HEK293T (cell line): ENCODE measurements at regions not wholly inside any gene's neighbourhood (a gene's known extent, or its start where the extent isn't known, plus 50 kb on each side); places are given as distances from the start of the nearest gene placed in this dataset.

ENCODE experiments used
- CTCF ChIA-PET: fragments of 350-600 bp; formaldehyde crosslinking; extraction: SDS; loops from one replicate; lab custom pipeline; 2021; ENCODE audit warnings: antibody characterized with exemption, inconsistent platforms; lab: Yijun Ruan, JAX
- POLR2A ChIA-PET: fragments of 350-600 bp; formaldehyde crosslinking; extraction: SDS; loops from one replicate; lab custom pipeline; 2020; ENCODE audit warnings: antibody characterized with exemption, inconsistent platforms; lab: Yijun Ruan, JAX
- DNase-seq: peaks from one replicate; pipeline ENCODE4 v3.0.0; 2012; ENCODE audit warnings: mixed read lengths; ENCODE audit errors: extremely low spot score
- ARNT ChIP-seq: fragments of 450-650 bp; IDR thresholded peaks from 2 replicates; pipeline ENCODE4 v1.6.1; 2017; ENCODE audit warnings: mild to moderate bottlenecking
- BHLHE40 ChIP-seq: fragments of 450-650 bp; IDR thresholded peaks from 2 replicates; pipeline ENCODE4 v1.6.1; 2016; ENCODE audit warnings: mild to moderate bottlenecking, moderate library complexity, borderline replicate concordance
- CTBP1 ChIP-seq: fragments of 450-650 bp; IDR thresholded peaks from 2 replicates; pipeline ENCODE4 v1.6.1; 2016; ENCODE audit warnings: borderline replicate concordance
- ELF4 ChIP-seq: fragments of 450-650 bp; IDR thresholded peaks from 2 replicates; pipeline ENCODE4 v1.6.1; 2017; ENCODE audit warnings: antibody characterized with exemption
- FOXA1 ChIP-seq: fragments of 450-650 bp; IDR thresholded peaks from 2 replicates; pipeline ENCODE4 v1.6.1; 2016; ENCODE audit warnings: mild to moderate bottlenecking
- FOXK2 ChIP-seq: fragments of 450-650 bp; IDR thresholded peaks from 2 replicates; pipeline ENCODE4 v1.6.1; 2016; ENCODE audit warnings: mild to moderate bottlenecking
- FOXM1 ChIP-seq: fragments of 450-650 bp; IDR thresholded peaks from 2 replicates; pipeline ENCODE4 v1.6.1; 2017; ENCODE audit warnings: mild to moderate bottlenecking, borderline replicate concordance
- HDGF ChIP-seq: fragments of 450-650 bp; IDR thresholded peaks from 2 replicates; pipeline ENCODE4 v1.6.1; 2017; ENCODE audit warnings: antibody characterized with exemption, borderline replicate concordance
- L3MBTL2 ChIP-seq: fragments of 450-650 bp; conservative IDR thresholded peaks from 2 replicates; pipeline ENCODE4 v1.6.1; 2016; ENCODE audit warnings: mild to moderate bottlenecking
- LEF1 ChIP-seq: fragments of 450-650 bp; IDR thresholded peaks from 2 replicates; pipeline ENCODE4 v1.6.1; 2017; ENCODE audit warnings: mild to moderate bottlenecking, borderline replicate concordance
- NFRKB ChIP-seq: fragments of 450-650 bp; IDR thresholded peaks from 2 replicates; pipeline ENCODE4 v1.6.1; 2016; ENCODE audit warnings: mild to moderate bottlenecking, moderate library complexity
- PKNOX1 ChIP-seq: fragments of 450-650 bp; IDR thresholded peaks from 2 replicates; pipeline ENCODE4 v1.6.1; 2016
- SP1 ChIP-seq: fragments of 450-650 bp; IDR thresholded peaks from 2 replicates; pipeline ENCODE4 v1.6.1; 2017
- SUZ12 ChIP-seq: fragments of 450-650 bp; IDR thresholded peaks from 2 replicates; pipeline ENCODE4 v1.6.1; 2016; ENCODE audit warnings: mild to moderate bottlenecking
- TARDBP ChIP-seq: fragments of 450-650 bp; IDR thresholded peaks from 2 replicates; pipeline ENCODE4 v1.6.1; 2016
- ZNF384 ChIP-seq: fragments of 450-650 bp; IDR thresholded peaks from 2 replicates; pipeline ENCODE4 v1.6.1; 2016

GRCh38 chr2:186431306-186431705, 54.8 kb upstream of the ZC3H15 start:
- CTCF ChIA-PET = no interaction called here
- TF ChIP-seq L3MBTL2 = no peak
- no peak for TF ChIP-seq ZNF384
- TF ChIP-seq CTBP1 = no peak
- TF ChIP-seq FOXM1 = no peak
- TF ChIP-seq FOXA1 = no peak
- no peak for TF ChIP-seq SP1
- TF ChIP-seq LEF1 = no peak
- TF ChIP-seq PKNOX1 = no peak
- TF ChIP-seq ELF4 = no peak
- no peak for TF ChIP-seq HDGF
- TF ChIP-seq TARDBP = no peak
- TF ChIP-seq FOXK2 = no peak
- POLR2A ChIA-PET = no interaction called here
- no peak for DNase-seq

GRCh38 chr2:186433040-186433439, 53.0 kb upstream of the ZC3H15 start:
- no peak for TF ChIP-seq L3MBTL2
- TF ChIP-seq ARNT = no peak
- no peak for TF ChIP-seq PKNOX1
- TF ChIP-seq FOXA1 = no peak
- no peak for TF ChIP-seq ZNF384
- no peak for TF ChIP-seq ELF4
- TF ChIP-seq TARDBP = no peak
- TF ChIP-seq FOXM1 = no peak
- TF ChIP-seq LEF1 = no peak
- TF ChIP-seq SUZ12 = no peak
- TF ChIP-seq HDGF = no peak
- TF ChIP-seq SP1 = no peak
- TF ChIP-seq BHLHE40 = no peak
- TF ChIP-seq NFRKB = no peak
- no peak for TF ChIP-seq FOXK2
- TF ChIP-seq CTBP1 = no peak
- no peak for DNase-seq
- CTCF ChIA-PET = no interaction called here
- POLR2A ChIA-PET = no interaction called here

GRCh38 chr2:186433777-186434432, 52.2 kb upstream of the ZC3H15 start:
- ChIA-PET POLR2A (no interaction called here), CTCF (no interaction called here)
- no peak for DNase-seq
- TF ChIP-seq ARNT (no peak), SP1 (no peak), NFRKB (no peak), TARDBP (no peak), FOXK2 (no peak), PKNOX1 (no peak), FOXM1 (no peak), SUZ12 (no peak), BHLHE40 (no peak), HDGF (no peak), CTBP1 (no peak), L3MBTL2 (no peak), LEF1 (no peak), ZNF384 (no peak)
